Aorta (tissue), 5 donors: ENCODE measurements at regions not wholly inside any gene's neighbourhood (a gene's known extent, or its start where the extent isn't known, plus 50 kb on each side); places are given as distances from the start of the nearest gene placed in this dataset.
"Not testable (repeated sequence)": the region's sequence is repeated elsewhere in the genome, so short reads cannot be mapped to it uniquely, and the experiment has no call there.

Experiments
- ATAC-seq: fragments of 200-7000 bp; cut with Tn5 transposase; one replicate; pipeline ENCODE4 v1.9.1; 2022; ENCODE audit warnings: moderate library complexity; ENCODE audit not compliant: low FRiP score
- DNase-seq, 2 donors: peaks; one replicate each; pipeline ENCODE4 v3.0.0-alpha.2; 2020
- H3K27ac ChIP-seq, 2 donors: one replicate each; pipeline ENCODE4 v1.5.1; 2013; ENCODE audit warnings: low read length in 2 of 2, mild to moderate bottlenecking in 2 of 2, moderate library complexity in 2 of 2, control low read depth in 1 of 2, inconsistent platforms in 1 of 2, low read depth in 1 of 2
- H3K27me3 ChIP-seq, 2 donors: one replicate each; pipeline ENCODE4 v1.6.1; 2013; ENCODE audit warnings: control low read depth in 1 of 2, low read length in 1 of 2, mild to moderate bottlenecking in 1 of 2, moderate library complexity in 1 of 2; ENCODE audit not compliant: insufficient read depth in 2 of 2, control insufficient read depth in 1 of 2
- H3K36me3 ChIP-seq, 2 donors: one replicate each; pipeline ENCODE4 v1.6.1; 2013; ENCODE audit warnings: control low read depth in 1 of 2, low read length in 1 of 2, mild to moderate bottlenecking in 1 of 2; ENCODE audit not compliant: insufficient read depth in 2 of 2, control insufficient read depth in 1 of 2
- H3K4me1 ChIP-seq, 2 donors: one replicate each; pipeline ENCODE4 v1.6.1; 2013; ENCODE audit warnings: low read length in 2 of 2, control low read depth in 1 of 2, mild to moderate bottlenecking in 1 of 2, moderate library complexity in 1 of 2; ENCODE audit not compliant: insufficient read depth in 2 of 2, control insufficient read depth in 1 of 2
- H3K4me3 ChIP-seq, 2 donors: one replicate each; pipeline ENCODE4 v1.5.1; 2013; ENCODE audit warnings: low read length in 2 of 2, control low read depth in 1 of 2, mild to moderate bottlenecking in 1 of 2
- H3K9me3 ChIP-seq: one replicate; pipeline ENCODE4 v1.6.1; 2013; ENCODE audit warnings: mild to moderate bottlenecking, low read length; ENCODE audit not compliant: control insufficient read depth
- WGBS, 2 donors: extraction: QIAGEN DNeasy Blood & Tissue Kit; methylation state at CpG; one replicate each; pipeline ENCODE4 v1.1.7; 2013; 5-methylcytosine and 5-hydroxymethylcytosine counted together
- intact Hi-C, 2 donors: fragments of 100-400 bp; cut with DNase I; formaldehyde crosslinking; loops; one replicate each; pipeline versions ENCODE4 v1.14.2 to v1.15.0; 2022
- donor health status: healthy with polysubstance abuse.
- donor health status: Bipolar disorder and iron deficiency.
- donor health status: DM: no; HTN: no; CAD: no.
- donor health status: DM: no; HTN: no; CAD: no.
- donor health status: DM: yes; HTN: yes; CAD: no.

- Histone ChIP-seq H3K27me3 (no peaks in the 10 kb centered on the region), H3K36me3 (no peaks in the 10 kb centered on the region), H3K9me3 (no peaks in the 10 kb centered on the region), H3K4me1 (no peaks in the 10 kb centered on the region), H3K4me3 (no peak overlapping the region), H3K27ac (no peak overlapping the region)
- ATAC-seq (no peak), DNase-seq (no peak)
- intact Hi-C loops: no loop called here
- WGBS, 2 donors: 97% methylated on average over 2 of the region's 2 CpGs
These were observed 499.0 kb downstream of the DIPK2A start for GRCh38 chr3:144470666-144471065.

GRCh38 chr3:144477593-144477992, 506.0 kb downstream of the DIPK2A start:
- H3K4me3 ChIP-seq: no peak overlapping the region
- no peak for ATAC-seq
- WGBS, 2 donors: 88 to 93% methylated on average over 1 of the region's 1 CpG

GRCh38 chr3:144480416-144480919, 508.8 kb downstream of the DIPK2A start:
- no peak overlapping the region for H3K4me3 ChIP-seq
- intact Hi-C loops: no loop called here
- no peaks in the 10 kb centered on the region for H3K36me3 ChIP-seq
- no peak for DNase-seq
- H3K27ac ChIP-seq: no peak overlapping the region
- H3K4me1 ChIP-seq: no peaks in the 10 kb centered on the region
- no peaks in the 10 kb centered on the region for H3K9me3 ChIP-seq
- ATAC-seq: no peak
- H3K27me3 ChIP-seq: no peaks in the 10 kb centered on the region

More at GRCh38 chr3:144477593-144477992, 506.0 kb downstream of the DIPK2A start:
- H3K27ac ChIP-seq: no peak overlapping the region
- intact Hi-C loops: no loop called here
- H3K27me3 ChIP-seq: no peaks in the 10 kb centered on the region
- H3K4me1 ChIP-seq: no peaks in the 10 kb centered on the region
- DNase-seq: no peak
- no peaks in the 10 kb centered on the region for H3K9me3 ChIP-seq
- no peaks in the 10 kb centered on the region for H3K36me3 ChIP-seq

GRCh38 chr3:144482876-144483275, 511.3 kb downstream of the DIPK2A start:
- Histone ChIP-seq H3K36me3 (no peaks in the 10 kb centered on the region), H3K9me3 (no peaks in the 10 kb centered on the region), H3K4me3 (no peak overlapping the region), H3K27ac (no peak overlapping the region), H3K4me1 (no peaks in the 10 kb centered on the region), H3K27me3 (no peaks in the 10 kb centered on the region)
- intact Hi-C loops: no loop called here
- DNase-seq (no peak), ATAC-seq (no peak)
- WGBS, 2 donors: 64 to 73% methylated on average over 2 of the region's 2 CpGs

GRCh38 chr3:144487011-144487410, 515.4 kb downstream of the DIPK2A start:
- no peak for ATAC-seq
- Histone ChIP-seq H3K4me3 (no peak overlapping the region), H3K36me3 (no peaks in the 10 kb centered on the region), H3K9me3 (no peaks in the 10 kb centered on the region), H3K27ac (no peak overlapping the region), H3K4me1 (no peaks in the 10 kb centered on the region), H3K27me3 (no peaks in the 10 kb centered on the region)
- intact Hi-C loops: no loop called here
- no peak for DNase-seq

GRCh38 chr3:144488927-144489326, 517.3 kb downstream of the DIPK2A start:
- Histone ChIP-seq H3K27me3 (no peaks in the 10 kb centered on the region), H3K27ac (no peak overlapping the region), H3K4me3 (no peak overlapping the region), H3K36me3 (no peaks in the 10 kb centered on the region), H3K9me3 (no peaks in the 10 kb centered on the region), H3K4me1 (no peaks in the 10 kb centered on the region)
- intact Hi-C loops: no loop called here
- DNase-seq: no peak
- ATAC-seq: no peak

GRCh38 chr3:144491333-144491732, 519.7 kb downstream of the DIPK2A start:
- no peaks in the 10 kb centered on the region for H3K9me3 ChIP-seq
- H3K27me3 ChIP-seq: no peaks in the 10 kb centered on the region
- H3K27ac ChIP-seq: no peak overlapping the region
- no peak for ATAC-seq
- H3K36me3 ChIP-seq: no peaks in the 10 kb centered on the region
- H3K4me3 ChIP-seq: no peak overlapping the region
- intact Hi-C loops: no loop called here
- no peak for DNase-seq
- H3K4me1 ChIP-seq: no peaks in the 10 kb centered on the region

GRCh38 chr3:144494651-144495050, 523.0 kb downstream of the DIPK2A start:
- not testable (repeated sequence) for H3K4me3 ChIP-seq
- WGBS, 2 donors: 90 to 93% methylated on average over 20 of the region's 20 CpGs

GRCh38 chr3:144496141-144496835, 524.7 kb downstream of the DIPK2A start:
- intact Hi-C loops: no loop called here
- no peak for ATAC-seq
- no peak for DNase-seq
- H3K27ac ChIP-seq: no peak overlapping the region
- H3K4me1 ChIP-seq: no peaks in the 10 kb centered on the region
- WGBS, 2 donors: 71 to 79% methylated on average over 4 of the region's 4 CpGs
- H3K36me3 ChIP-seq: no peaks in the 10 kb centered on the region
- no peaks in the 10 kb centered on the region for H3K27me3 ChIP-seq
- no peak overlapping the region for H3K4me3 ChIP-seq
- no peaks in the 10 kb centered on the region for H3K9me3 ChIP-seq

More at GRCh38 chr3:144494651-144495050, 523.0 kb downstream of the DIPK2A start:
- H3K4me1 ChIP-seq, ATAC-seq, H3K36me3 ChIP-seq, H3K27ac ChIP-seq, intact Hi-C loops, DNase-seq, H3K9me3 ChIP-seq, H3K27me3 ChIP-seq: not testable (repeated sequence)
